ENCODE measurements at regions not wholly inside any gene's neighbourhood (a gene's known extent, or its start where the extent isn't known, plus 50 kb on each side); places are given as distances from the start of the nearest gene placed in this dataset.

DNA sequence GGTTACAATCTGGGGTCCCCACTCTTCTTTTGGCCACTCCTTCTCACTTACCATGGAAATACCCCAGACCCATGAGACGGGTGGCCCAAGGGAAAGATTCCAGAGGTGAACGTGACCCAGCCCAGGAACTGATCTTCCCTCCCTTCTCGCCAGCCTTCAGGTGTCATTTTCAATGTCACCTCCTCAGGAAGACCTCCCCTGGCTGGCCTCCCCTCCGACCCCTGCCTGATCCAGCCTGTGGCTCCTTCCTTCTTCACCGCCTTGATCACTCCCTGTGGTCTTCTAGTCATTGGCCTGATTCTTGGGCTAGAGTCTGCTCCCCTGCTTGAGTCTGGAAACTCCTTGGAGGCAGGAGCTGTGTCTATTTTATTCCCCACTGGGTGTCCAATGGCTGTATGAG, 146.1 kb downstream of the SMAD6 start:
- DNase-seq: no peak

GRCh38 chr15:66848686-66849392, 146.8 kb downstream of the SMAD6 start:
- no peak for DNase-seq

GRCh38 chr15:66849393-66849745, 147.3 kb downstream of the SMAD6 start:
- no peak for DNase-seq

DNA sequence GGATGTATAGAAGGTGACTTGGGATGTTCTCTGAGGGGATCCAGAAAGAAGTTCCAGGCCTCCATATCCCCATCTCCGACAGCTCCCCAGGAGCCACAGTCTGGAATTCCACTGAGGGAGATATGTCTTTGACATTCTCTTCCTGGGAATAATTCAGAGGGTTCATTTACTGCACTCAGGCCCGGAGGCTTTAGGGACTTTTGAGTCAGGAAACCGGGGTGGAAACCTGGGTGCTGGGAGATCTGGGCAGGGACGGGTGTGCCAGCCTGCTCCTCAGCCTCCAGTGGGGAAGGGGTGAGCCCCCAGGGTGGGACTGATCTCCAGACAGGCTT, 147.7 kb downstream of the SMAD6 start:
- DNase-seq: no peak

DNA sequence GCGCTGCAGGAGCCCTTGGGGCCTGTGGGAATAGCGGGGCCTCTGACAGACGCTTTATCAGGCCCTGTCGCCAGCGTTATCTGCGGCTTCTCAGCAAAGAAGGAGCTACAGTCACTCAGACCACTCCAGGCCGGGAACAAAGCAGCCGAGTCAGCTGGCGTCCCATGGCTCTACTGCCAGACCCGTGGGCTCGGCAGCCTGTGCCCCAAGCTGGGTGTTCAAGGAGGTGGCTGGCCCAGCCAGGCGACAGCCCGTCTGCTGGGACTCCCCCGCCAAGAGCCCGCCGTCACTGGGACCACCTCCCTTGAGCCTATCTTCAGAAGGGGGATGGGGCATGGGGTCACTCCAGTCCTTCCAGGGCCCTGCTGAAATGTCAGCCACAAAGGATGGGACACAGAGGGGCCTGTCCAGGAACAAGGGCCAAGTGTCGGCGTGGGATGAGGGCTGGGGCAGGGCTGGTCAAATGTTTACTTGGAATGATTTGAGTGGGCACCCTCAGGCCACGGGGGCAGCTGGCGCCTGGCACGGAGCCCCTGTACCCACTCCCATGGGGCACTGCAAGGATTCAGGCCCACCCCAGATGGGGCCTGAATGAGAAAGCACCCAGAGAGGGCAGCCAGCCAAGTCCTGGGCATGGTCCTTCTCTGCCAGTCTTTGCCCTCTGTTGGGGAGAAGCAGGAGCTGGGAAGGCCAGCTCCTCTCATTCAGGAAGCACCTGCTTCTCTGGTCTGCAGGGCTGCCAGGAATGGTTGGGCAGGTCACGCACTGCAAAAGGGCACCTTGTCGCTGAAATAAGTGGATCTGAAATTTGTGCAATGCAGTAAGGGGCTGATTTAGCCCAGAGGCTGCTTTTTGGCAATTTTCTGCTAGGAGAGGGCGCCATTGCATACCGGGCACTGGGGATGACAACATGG, 148.3 kb downstream of the SMAD6 start:
- no peak for DNase-seq

GRCh38 chr15:66850996-66851310, 148.9 kb downstream of the SMAD6 start:
- no peak for DNase-seq

DNA sequence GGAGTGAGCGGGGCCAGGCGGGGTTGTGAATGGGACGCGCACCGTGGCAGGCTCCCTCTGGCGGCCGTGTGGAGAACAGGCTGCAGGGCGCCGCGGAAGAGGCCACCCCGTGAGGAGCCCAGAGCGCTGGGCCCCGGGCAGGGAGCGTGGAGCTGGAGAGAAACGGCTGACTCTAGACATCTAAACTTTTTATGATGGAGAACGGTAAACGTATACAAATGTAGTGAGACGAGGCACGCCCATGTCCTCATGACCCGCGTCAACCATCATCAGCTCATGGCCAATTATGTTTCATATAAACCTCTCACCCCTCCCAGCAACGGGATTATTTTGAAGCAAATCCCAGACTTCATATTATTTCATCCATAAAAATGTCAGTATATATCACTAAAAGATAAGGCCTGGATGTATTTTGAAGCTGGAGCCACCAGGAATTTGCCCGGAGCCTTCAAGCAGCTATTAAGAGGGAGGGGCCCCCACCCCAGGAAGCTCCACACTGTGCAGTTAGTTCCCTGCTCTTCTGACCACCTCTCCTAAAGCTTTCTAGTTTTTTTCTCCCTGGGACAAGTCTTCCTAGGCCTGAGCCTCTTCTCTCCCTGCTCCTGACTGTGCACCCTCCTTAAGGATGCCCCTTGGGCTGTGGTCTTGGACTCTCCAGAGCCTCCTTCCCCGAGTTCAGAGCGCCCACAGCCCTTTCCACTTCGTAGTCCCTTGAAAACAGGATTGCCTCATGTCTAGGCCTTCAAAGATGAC, 149.5 kb downstream of the SMAD6 start:
- DNase-seq: peak in 41 of 51 donors; percentile 10 to 70 (median 39)

DNA sequence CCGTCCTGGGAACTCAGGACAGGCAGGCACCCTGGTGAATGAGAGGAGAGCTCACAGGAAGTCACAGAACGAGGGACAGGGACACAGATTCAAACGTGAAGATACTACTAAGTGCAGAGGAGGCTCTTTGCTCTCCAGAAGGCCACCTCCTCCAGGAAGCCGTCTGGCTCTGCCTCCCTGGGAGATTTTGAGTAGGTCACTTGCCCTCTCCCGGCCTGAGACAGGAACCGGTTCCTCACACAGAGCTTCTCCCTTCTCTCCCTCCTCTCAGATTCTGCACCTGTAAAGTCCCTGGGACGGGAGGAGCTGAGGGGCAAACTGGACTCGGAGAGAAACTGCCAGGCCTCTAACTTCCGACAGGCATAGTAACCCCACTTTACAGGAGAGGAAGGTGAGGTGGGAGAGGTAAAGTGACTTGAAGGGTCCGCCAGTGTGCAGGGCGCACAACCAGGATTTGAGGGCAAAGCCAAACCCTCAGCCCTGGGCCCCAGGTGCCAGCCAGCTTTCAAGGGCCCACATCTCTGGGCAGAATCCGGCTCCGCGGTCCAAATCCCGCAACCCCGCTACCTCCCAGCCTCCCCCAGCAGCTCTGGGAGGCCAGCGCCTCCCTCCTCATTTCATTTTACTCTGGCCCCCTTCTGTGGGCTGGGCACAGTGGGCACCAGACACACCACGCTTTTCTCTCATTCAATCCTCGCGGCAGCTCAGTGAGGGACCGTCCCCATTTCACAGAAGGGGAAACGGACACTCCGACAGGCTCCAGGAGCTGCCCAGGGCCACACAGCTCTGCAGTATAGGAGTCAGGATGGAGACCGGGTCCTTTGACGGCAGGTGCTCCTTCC, 150.2 kb downstream of the SMAD6 start:
- no peak for DNase-seq

DNA sequence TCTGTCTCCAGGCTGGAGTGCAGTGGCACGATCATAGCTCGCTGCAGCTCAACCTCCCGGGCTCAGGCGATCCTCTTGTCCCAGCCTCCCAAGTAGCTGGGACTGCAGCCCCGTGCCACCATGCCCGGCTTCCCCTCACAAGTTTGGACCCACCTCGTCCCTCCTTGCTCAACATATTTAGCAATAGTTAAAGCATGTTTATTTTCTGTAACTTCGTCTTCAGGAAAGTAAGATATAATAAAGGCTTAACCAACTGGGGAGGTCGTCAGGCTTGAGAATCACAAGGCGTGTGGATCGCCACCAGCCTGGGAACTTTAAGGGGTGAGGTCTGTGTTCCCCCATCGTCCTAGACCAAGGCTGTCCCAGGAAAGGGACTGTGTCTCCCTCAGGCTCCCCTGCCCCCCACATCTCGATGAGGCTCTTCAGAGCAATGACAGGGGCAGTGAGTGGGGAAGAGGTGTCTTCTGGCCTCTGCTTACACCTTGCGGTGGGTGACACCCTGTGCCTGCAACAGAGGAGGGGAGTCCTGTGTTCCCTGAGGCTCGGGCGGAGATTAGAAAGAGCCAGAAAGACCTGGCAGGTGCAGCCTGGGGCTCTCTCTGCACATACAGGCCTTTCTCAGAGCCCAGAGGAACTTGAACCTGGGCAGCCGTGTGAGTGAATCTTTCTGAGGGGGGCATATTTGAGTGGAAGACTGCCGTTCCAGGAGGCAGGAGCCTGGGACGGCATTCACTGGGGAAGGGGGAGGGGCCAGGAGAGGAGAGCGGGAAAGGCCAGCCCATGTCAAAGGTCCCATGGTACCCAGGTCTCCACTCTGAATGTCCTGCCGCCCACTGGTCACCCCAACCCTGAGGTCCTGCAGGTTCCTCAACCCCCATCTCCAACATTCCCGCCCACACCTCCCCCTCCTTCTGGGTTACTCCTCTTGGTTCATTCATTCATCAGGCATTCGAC, 152.3 kb downstream of the SMAD6 start:
- no peak for DNase-seq

GRCh38 chr15:66855041-66855440, 153.0 kb downstream of the SMAD6 start:
- no peak for DNase-seq

DNA sequence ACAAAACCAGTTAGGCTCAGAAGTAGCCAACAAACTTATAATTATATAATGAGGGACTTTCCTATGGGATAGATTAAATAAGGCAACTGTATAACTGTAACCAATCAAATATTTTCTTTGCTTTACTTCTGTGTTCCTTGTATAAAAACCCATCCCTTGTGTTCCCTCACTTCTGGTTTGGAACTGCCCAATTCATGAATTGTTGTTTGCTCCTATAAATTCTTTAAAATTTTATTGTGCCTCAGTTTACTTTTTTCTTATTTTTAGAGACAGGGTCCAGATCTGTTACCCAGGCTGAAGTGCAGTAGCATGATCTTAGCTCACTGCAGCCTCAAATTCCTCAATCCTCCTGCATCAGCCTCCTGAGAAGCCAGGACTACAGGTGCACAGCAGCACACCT, 155.7 kb downstream of the SMAD6 start:
- DNase-seq: no peak

DNA sequence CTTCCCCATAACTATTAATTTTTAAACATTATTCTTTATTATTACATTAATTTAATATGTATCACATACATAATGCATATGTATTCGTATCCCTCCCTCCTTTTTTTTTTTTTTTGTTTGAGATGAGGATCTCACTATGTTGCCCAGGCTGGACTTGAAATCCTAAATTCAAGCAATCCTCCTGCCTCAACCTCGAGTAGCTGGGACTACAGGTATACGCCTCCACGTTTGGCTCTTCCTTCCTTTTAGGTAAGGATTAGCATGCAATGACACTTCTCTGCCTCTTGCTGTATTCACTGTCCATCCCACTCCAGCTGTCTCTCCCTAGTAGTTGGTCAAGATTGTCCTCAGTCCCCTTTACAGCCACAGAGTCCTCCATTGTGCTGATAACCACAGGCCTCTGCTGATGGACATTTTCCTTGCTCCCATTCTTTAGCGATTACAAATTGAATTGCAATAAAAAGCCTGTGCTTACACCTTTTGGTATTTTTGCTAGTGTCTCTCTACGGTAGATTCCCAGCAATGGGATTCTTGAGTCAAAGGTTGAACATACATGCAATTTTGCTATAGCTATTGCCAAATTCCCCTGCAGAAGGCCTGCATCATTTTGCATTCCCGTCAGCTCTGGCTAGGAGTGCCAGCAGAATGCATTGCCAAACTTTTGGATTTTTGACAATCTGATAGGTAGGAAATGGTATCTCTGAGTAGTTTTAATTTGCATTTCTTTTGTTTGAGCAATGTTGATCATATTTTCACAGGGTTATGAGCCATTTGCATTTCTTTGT, 156.6 kb downstream of the SMAD6 start:
- no peak for DNase-seq

- DNase-seq: no peak
Measured at GRCh38 chr15:66859688-66860253, 157.7 kb downstream of the SMAD6 start.

GRCh38 chr15:66860844-66861243, 158.8 kb downstream of the SMAD6 start:
- DNase-seq: no peak

- DNase-seq: no peak
Measured at GRCh38 chr15:66862111-66862939, 160.3 kb downstream of the SMAD6 start.

DNA sequence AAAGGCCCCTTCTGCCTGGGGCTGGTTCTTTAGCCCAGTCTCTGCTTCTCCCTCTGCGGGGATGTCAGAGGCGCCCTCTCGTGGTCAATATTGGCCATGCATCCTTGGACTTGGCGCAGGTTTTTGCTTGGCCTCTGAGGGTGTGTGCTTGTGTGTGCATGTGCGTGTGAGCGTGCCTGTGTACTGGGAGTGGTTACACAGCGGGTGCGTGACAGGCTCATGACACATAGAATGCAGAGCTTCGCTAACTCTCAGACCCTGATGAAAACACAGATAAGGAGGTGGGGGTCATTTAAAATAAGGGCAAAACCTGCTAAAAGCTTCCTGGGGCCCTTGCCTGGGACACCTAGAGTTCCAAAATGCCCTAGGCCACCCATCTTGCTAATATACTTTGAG, 160.9 kb downstream of the SMAD6 start:
- DNase-seq: peak in 34 of 51 donors; percentile 6 to 63 (median 32)

DNA sequence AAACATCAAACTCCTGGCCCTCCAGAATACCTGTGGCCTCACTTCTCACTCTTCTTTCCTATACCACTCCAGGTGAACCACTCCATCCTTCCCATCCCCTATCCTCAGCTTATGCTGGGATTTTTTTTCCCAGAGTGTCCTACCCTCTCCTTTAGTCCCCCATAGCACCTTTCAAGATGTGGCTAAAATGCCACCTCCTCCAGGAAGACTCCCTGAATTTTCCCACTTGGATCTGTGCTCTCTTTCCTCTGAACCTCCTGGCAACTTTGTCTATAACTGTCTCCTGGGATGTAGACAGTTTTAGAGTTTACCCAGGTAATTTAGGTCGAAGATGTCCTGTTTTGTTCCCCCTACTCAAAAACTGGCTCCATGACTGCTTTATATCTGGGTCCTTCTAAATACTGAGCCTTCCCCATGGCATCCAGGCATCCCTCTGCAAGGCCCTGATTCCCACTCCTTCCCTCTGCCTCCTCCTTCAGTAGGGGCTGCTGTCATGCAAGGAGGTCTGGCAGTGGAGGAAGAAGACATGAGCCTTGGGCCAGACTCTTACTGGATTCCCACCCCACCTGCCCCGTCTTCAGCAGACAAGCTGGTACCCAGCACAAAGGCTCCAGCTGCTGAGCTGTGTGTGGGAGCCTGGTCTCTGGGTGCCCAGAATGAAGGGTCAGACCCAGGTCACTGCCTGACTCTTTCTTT, 161.5 kb downstream of the SMAD6 start:
- no peak for DNase-seq
